MCF 10A (cell line): ENCODE measurements at regions not wholly inside any gene's neighbourhood (a gene's known extent, or its start where the extent isn't known, plus 50 kb on each side); places are given as distances from the start of the nearest gene placed in this dataset.

Experiments
- BruUV-seq: library from RNA; stranded (reverse); fragments of 400-500 nt; replicated peaks from 2 replicates; lab custom pipeline; 2021; lab: Mats Ljungman, UMichigan
- CTCF ChIA-PET: fragments of 300-600 bp; sonication (Branson Sonifier 250); formaldehyde crosslinking; extraction: SDS; loops from one replicate; lab custom pipeline; 2021; ENCODE audit warnings: antibody characterized with exemption, inconsistent platforms; lab: Yijun Ruan, JAX
- POLR2A ChIA-PET: fragments of 300-600, 350-650 bp; sonication (Branson Sonifier 250); formaldehyde crosslinking; extraction: SDS; loops from one replicate; lab custom pipeline; 2020; ENCODE audit warnings: antibody characterized with exemption, inconsistent platforms; lab: Yijun Ruan, JAX
- DNase-seq: peaks from one replicate; pipeline ENCODE4 v3.0.0-alpha.2; 2018; ENCODE audit not compliant: unreplicated experiment
- H3K27ac Mint-ChIP-seq: one replicate; pipeline ENCODE4 v1.8.0; 2022; ENCODE audit warnings: mild to moderate bottlenecking, low read depth, mixed read lengths; ENCODE audit not compliant: unreplicated experiment
- H3K27me3 Mint-ChIP-seq: one replicate; pipeline ENCODE4 v1.8.0; 2022; ENCODE audit warnings: mixed read lengths; ENCODE audit not compliant: insufficient read depth, unreplicated experiment
- H3K36me3 Mint-ChIP-seq: one replicate; pipeline ENCODE4 v1.8.0; 2022; ENCODE audit warnings: mild to moderate bottlenecking, moderate library complexity, mixed read lengths; ENCODE audit not compliant: insufficient read depth, unreplicated experiment
- H3K4me1 Mint-ChIP-seq: one replicate; pipeline ENCODE4 v1.8.0; 2022; ENCODE audit warnings: mixed read lengths; ENCODE audit not compliant: insufficient read depth, unreplicated experiment
- H3K4me3 Mint-ChIP-seq: one replicate; pipeline ENCODE4 v1.8.0; 2022; ENCODE audit warnings: mild to moderate bottlenecking, moderate library complexity, mixed read lengths; ENCODE audit not compliant: unreplicated experiment
- H3K9me3 Mint-ChIP-seq: one replicate; pipeline ENCODE4 v1.8.0; 2022; ENCODE audit warnings: mixed read lengths; ENCODE audit not compliant: unreplicated experiment
- CTCF ChIP-seq: fragments of 200-600 bp; IDR thresholded peaks from one replicate; pipeline ENCODE4 v1.8.0; 2022; ENCODE audit warnings: antibody characterized with exemption, mild to moderate bottlenecking; ENCODE audit not compliant: unreplicated experiment
- intact Hi-C: fragments of 100-400 bp; cut with micrococcal nuclease; formaldehyde crosslinking; loops from 2 replicates; pipeline ENCODE4 v1.14.1; 2022

GRCh38 chr18:60279391-60279790, 93.2 kb downstream of the MC4R start:
- Mint-ChIP-seq H3K36me3 (no peaks in the 10 kb centered on the region), H3K27me3 (peaks cover 88% of the 10 kb centered on the region), H3K9me3 (no peaks in the 10 kb centered on the region), H3K4me1 (no peaks in the 10 kb centered on the region), H3K27ac (no peak overlapping the region), H3K4me3 (no peak overlapping the region)
- TF ChIP-seq CTCF: no peak
- intact Hi-C loops: no loop called here
- BruUV-seq: no TSS peak
- ChIA-PET CTCF (interaction anchor here (0.6 to 0.7 kb wide), 2 partner anchors 57 to 1851 kb away, joined by 3 read pairs; no protein-coding TSS in a partner anchor), POLR2A (no interaction called here)
- no peak for DNase-seq

- Mint-ChIP-seq H3K27me3 (peaks cover 87% of the 10 kb centered on the region), H3K9me3 (peaks cover 6% of the 10 kb centered on the region), H3K27ac (no peak overlapping the region), H3K4me1 (no peaks in the 10 kb centered on the region), H3K36me3 (no peaks in the 10 kb centered on the region), H3K4me3 (no peak overlapping the region)
- POLR2A ChIA-PET: no interaction called here
- DNase-seq: no peak
- intact Hi-C loops: no loop called here
- CTCF ChIA-PET: interaction anchor here (0.7 kb wide), 2 partner anchors 270 to 505 kb away, joined by 3 read pairs; no protein-coding TSS in a partner anchor
- no TSS peak for BruUV-seq
- TF ChIP-seq CTCF: no peak
Observed at GRCh38 chr18:60277855-60278480, 94.6 kb downstream of the MC4R start.

GRCh38 chr18:60267391-60268058, 105.0 kb downstream of the MC4R start:
- Mint-ChIP-seq H3K36me3 (no peaks in the 10 kb centered on the region), H3K4me1 (no peaks in the 10 kb centered on the region), H3K9me3 (peaks cover 6% of the 10 kb centered on the region), H3K4me3 (no peak overlapping the region), H3K27ac (no peak overlapping the region), H3K27me3 (peaks cover 41% of the 10 kb centered on the region)
- no peak for DNase-seq
- no TSS peak for BruUV-seq
- POLR2A ChIA-PET: interaction anchor here (0.7 kb wide), 1 partner anchor 8 kb away, joined by 3 read pairs; no protein-coding TSS in a partner anchor
- no peak for TF ChIP-seq CTCF
- intact Hi-C loops: no loop called here
- CTCF ChIA-PET: no interaction called here

GRCh38 chr18:60266558-60266957, 106.0 kb downstream of the MC4R start:
- CTCF ChIA-PET: no interaction called here
- H3K36me3 Mint-ChIP-seq: no peaks in the 10 kb centered on the region
- no peaks in the 10 kb centered on the region for H3K4me1 Mint-ChIP-seq
- no peak overlapping the region for H3K27ac Mint-ChIP-seq
- no peaks in the 10 kb centered on the region for H3K9me3 Mint-ChIP-seq
- POLR2A ChIA-PET: no interaction called here
- TF ChIP-seq CTCF: no peak
- no peak overlapping the region for H3K4me3 Mint-ChIP-seq
- intact Hi-C loops: no loop called here
- BruUV-seq: no TSS peak
- H3K27me3 Mint-ChIP-seq: peaks cover 43% of the 10 kb centered on the region
- DNase-seq: no peak
